GM12874 (cell line): ENCODE measurements at regions not wholly inside any gene's neighbourhood (a gene's known extent, or its start where the extent isn't known, plus 50 kb on each side); places are given as distances from the start of the nearest gene placed in this dataset.

Experiments
- CTCF ChIP-seq: IDR thresholded peaks from 2 replicates; pipeline ENCODE4 v1.5.1; 2011; ENCODE audit warnings: low read depth, mild to moderate bottlenecking, control low read depth, low read length, moderate library complexity; ENCODE audit not compliant: insufficient read depth

GRCh38 chr15:85875756-85876155 lies 81.0 kb upstream of the KLHL25 start:
- TF ChIP-seq CTCF = no peak

GRCh38 chr15:85878828-85879225 lies 84.1 kb upstream of the KLHL25 start:
- no peak for TF ChIP-seq CTCF

GRCh38 chr15:85879334-85880163 lies 84.8 kb upstream of the KLHL25 start:
- TF ChIP-seq CTCF = no peak

- no peak for TF ChIP-seq CTCF
Measured at GRCh38 chr15:85880501-85881190, 85.9 kb upstream of the KLHL25 start.

GRCh38 chr15:85886309-85886811 lies 91.6 kb upstream of the KLHL25 start:
- no peak for TF ChIP-seq CTCF

GRCh38 chr15:85889956-85890619 lies 95.4 kb upstream of the KLHL25 start:
- TF ChIP-seq CTCF = no peak

- TF ChIP-seq CTCF = no peak
Measured at GRCh38 chr15:85890620-85890980, 95.9 kb upstream of the KLHL25 start.
